CD4-positive, alpha-beta T cell (primary cell): ENCODE measurements at regions not wholly inside any gene's neighbourhood (a gene's known extent, or its start where the extent isn't known, plus 50 kb on each side); places are given as distances from the start of the nearest gene placed in this dataset.

ENCODE experiments used
- ATAC-seq: fragments of 200-7000 bp; cut with Tn5 transposase; one replicate; pipeline ENCODE4 v1.10.0; 2022; ENCODE audit warnings: mild to moderate bottlenecking; ENCODE audit not compliant: poor library complexity
- CTCF ChIA-PET: fragments of 350-600 bp; sonication (Branson Sonifier 250); formaldehyde crosslinking; loops from one replicate; lab custom pipeline; 2021; ENCODE audit warnings: antibody characterized with exemption, inconsistent platforms; lab: Charles Lee
- POLR2A ChIA-PET: fragments of 350-600 bp; sonication (Branson Sonifier 250); formaldehyde crosslinking; loops from one replicate; lab custom pipeline; 2021; ENCODE audit warnings: antibody characterized with exemption, inconsistent platforms; lab: Charles Lee
- DNase-seq, 14 experiments: peaks; one replicate each; pipeline ENCODE4 v3.0.0-alpha.2; 2013 to 2020; ENCODE audit warnings: mixed read lengths in 2 of 14
- H3K27ac ChIP-seq, 2 donors: one replicate each; pipeline versions ENCODE4 v1.5.1 to v1.7.0; 2013; ENCODE audit warnings: low read length in 2 of 2, low read depth in 1 of 2, mild to moderate bottlenecking in 1 of 2
- H3K27me3 ChIP-seq, 2 experiments: 1 replicate in 1 of 2; 2 replicates in 1 of 2; pipeline versions ENCODE4 v1.6.1 to v1.7.0; 2013; ENCODE audit warnings: low read length in 2 of 2, control low read depth in 1 of 2, mild to moderate bottlenecking in 1 of 2, moderate library complexity in 1 of 2; ENCODE audit not compliant: insufficient read depth in 2 of 2, control insufficient read depth in 1 of 2
- H3K36me3 ChIP-seq: one replicate; pipeline ENCODE4 v1.6.1; 2013; ENCODE audit warnings: low read length, control low read depth; ENCODE audit not compliant: insufficient read depth
- H3K4me1 ChIP-seq: one replicate; pipeline ENCODE4 v1.6.1; 2013; ENCODE audit warnings: low read length, control low read depth; ENCODE audit not compliant: insufficient read depth
- H3K4me3 ChIP-seq: one replicate; pipeline ENCODE4 v1.5.1; 2013; ENCODE audit warnings: mild to moderate bottlenecking, low read length, moderate library complexity
- H3K9me3 ChIP-seq, 2 experiments: 1 replicate in 1 of 2; 2 replicates in 1 of 2; pipeline versions ENCODE4 v1.6.1 to v1.7.0; 2013; ENCODE audit warnings: low read length in 2 of 2, mild to moderate bottlenecking in 2 of 2, control low read depth in 1 of 2, moderate library complexity in 1 of 2; ENCODE audit not compliant: control insufficient read depth in 1 of 2, insufficient read depth in 1 of 2
- H3K27ac Mint-ChIP-seq: one replicate; pipeline ENCODE4 v1.8.0; 2020; ENCODE audit warnings: mixed read lengths
- H3K27me3 Mint-ChIP-seq: one replicate; pipeline ENCODE4 v1.8.0; 2021; ENCODE audit warnings: mixed read lengths
- H3K36me3 Mint-ChIP-seq: one replicate; pipeline ENCODE4 v1.8.0; 2021; ENCODE audit warnings: low read depth, mixed read lengths
- H3K4me1 Mint-ChIP-seq: one replicate; pipeline ENCODE4 v1.8.0; 2021; ENCODE audit warnings: low read depth, mixed read lengths
- H3K4me3 Mint-ChIP-seq: one replicate; pipeline ENCODE4 v1.8.0; 2020; ENCODE audit warnings: mild to moderate bottlenecking, mixed read lengths
- H3K9me3 Mint-ChIP-seq: one replicate; pipeline ENCODE4 v1.8.0; 2020; ENCODE audit warnings: mixed read lengths
- CTCF ChIP-seq: fragments of 200-600 bp; IDR thresholded peaks from one replicate; pipeline ENCODE4 v1.8.0; 2022; ENCODE audit warnings: antibody characterized with exemption, mild to moderate bottlenecking
- intact Hi-C, 2 experiments: fragments of 100-400 bp; cut with DNase I in 1 of 2; cut with micrococcal nuclease in 1 of 2; formaldehyde crosslinking; loops; one replicate each; pipeline versions ENCODE4 v1.15.1 to v1.9.0; 2023 to 2025; cut with DNase I, micrococcal nuclease

GRCh38 chrX:45668686-45669443 lies 468.2 kb upstream of the DIPK2B start:
- ChIA-PET CTCF (no interaction called here), POLR2A (no interaction called here)
- Histone ChIP-seq H3K4me1 (no peaks in the 10 kb centered on the region), H3K4me3 (no peak overlapping the region), H3K36me3 (no peaks in the 10 kb centered on the region), H3K27ac (no peak overlapping the region), H3K27me3 (no peaks in the 10 kb centered on the region), H3K9me3 (peaks cover 0 to 5% of the 10 kb centered on the region in 2 experiments)
- no peak overlapping the region for H3K27ac Mint-ChIP-seq
- no peaks in the 10 kb centered on the region for H3K4me1 Mint-ChIP-seq
- no peak for ATAC-seq
- H3K9me3 Mint-ChIP-seq: no peaks in the 10 kb centered on the region
- no peak for TF ChIP-seq CTCF
- no peak for DNase-seq
- intact Hi-C loops: no loop called here
- no peaks in the 10 kb centered on the region for H3K36me3 Mint-ChIP-seq
- no peaks in the 10 kb centered on the region for H3K27me3 Mint-ChIP-seq
- no peak overlapping the region for H3K4me3 Mint-ChIP-seq

GRCh38 chrX:45667666-45668065 lies 467.0 kb upstream of the DIPK2B start:
- TF ChIP-seq CTCF: no peak
- Histone ChIP-seq H3K27me3 (no peaks in the 10 kb centered on the region), H3K4me1 (no peaks in the 10 kb centered on the region), H3K9me3 (peaks cover 0 to 5% of the 10 kb centered on the region in 2 experiments), H3K36me3 (no peaks in the 10 kb centered on the region), H3K4me3 (no peak overlapping the region), H3K27ac (no peak overlapping the region)
- H3K27me3 Mint-ChIP-seq: no peaks in the 10 kb centered on the region
- H3K4me1 Mint-ChIP-seq: no peaks in the 10 kb centered on the region
- H3K36me3 Mint-ChIP-seq: no peaks in the 10 kb centered on the region
- no peaks in the 10 kb centered on the region for H3K9me3 Mint-ChIP-seq
- ATAC-seq (no peak), DNase-seq (no peak)
- POLR2A ChIA-PET: no interaction called here
- H3K4me3 Mint-ChIP-seq: no peak overlapping the region
- no peak overlapping the region for H3K27ac Mint-ChIP-seq
- CTCF ChIA-PET: no interaction called here
- intact Hi-C loops: no loop called here

- POLR2A ChIA-PET: no interaction called here
- Histone ChIP-seq H3K9me3 (peaks cover 0 to 5% of the 10 kb centered on the region in 2 experiments), H3K4me1 (no peaks in the 10 kb centered on the region), H3K27me3 (no peaks in the 10 kb centered on the region), H3K36me3 (no peaks in the 10 kb centered on the region), H3K4me3 (no peak overlapping the region), H3K27ac (no peak overlapping the region)
- CTCF ChIA-PET: no interaction called here
- DNase-seq (no peak), ATAC-seq (no peak)
- no peaks in the 10 kb centered on the region for H3K36me3 Mint-ChIP-seq
- no peaks in the 10 kb centered on the region for H3K4me1 Mint-ChIP-seq
- H3K27me3 Mint-ChIP-seq: no peaks in the 10 kb centered on the region
- H3K27ac Mint-ChIP-seq: no peak overlapping the region
- H3K4me3 Mint-ChIP-seq: no peak overlapping the region
- intact Hi-C loops: no loop called here
- TF ChIP-seq CTCF: no peak
- H3K9me3 Mint-ChIP-seq: no peaks in the 10 kb centered on the region
Measured at GRCh38 chrX:45664727-45665290, 464.1 kb upstream of the DIPK2B start.
